Stomach (tissue), 8 donors: ENCODE measurements at regions not wholly inside any gene's neighbourhood (a gene's known extent, or its start where the extent isn't known, plus 50 kb on each side); places are given as distances from the start of the nearest gene placed in this dataset.

Experiments used
- DNase-seq, 2 donors: peaks; one replicate each; pipeline versions ENCODE4 v3.0.0 to v3.0.0-alpha.2; 2013 to 2019
- H3K27ac ChIP-seq, 5 donors: fragments of 200-600 bp in 4 of 5; sonication (generic) in 4 of 5; one replicate each; pipeline ENCODE4 v1.5.1; 2013 to 2019; ENCODE audit warnings: mild to moderate bottlenecking in 1 of 5, moderate library complexity in 1 of 5
- H3K27me3 ChIP-seq, 3 donors: fragments of 200-600 bp; sonication (generic); one replicate each; pipeline ENCODE4 v1.5.1; 2017 to 2019; ENCODE audit warnings: mixed run types in 1 of 3
- H3K36me3 ChIP-seq, 4 donors: fragments of 200-600 bp; sonication (generic); 1 replicate in 3 of 4; 2 replicates in 1 of 4; pipeline ENCODE4 v1.5.1; 2016 to 2019
- H3K4me1 ChIP-seq, 4 donors: fragments of 200-600 bp; sonication (generic); one replicate each; pipeline ENCODE4 v1.5.1; 2016 to 2019
- H3K4me3 ChIP-seq, 4 donors: fragments of 200-600 bp; sonication (generic) in 3 of 4; one replicate each; pipeline ENCODE4 v1.5.1; 2016 to 2019; ENCODE audit warnings: mild to moderate bottlenecking in 1 of 4
- H3K9me3 ChIP-seq, 4 donors: fragments of 200-600 bp; sonication (generic); one replicate each; pipeline ENCODE4 v1.5.1; 2016 to 2019
- CTCF ChIP-seq, 7 experiments: fragments of 450-650 bp in 4 of 7; fragments of 200-600 bp in 3 of 7; sonication (generic) in 3 of 7; IDR thresholded peaks; one replicate each; pipeline ENCODE4 v1.5.1; 2016 to 2019; ENCODE audit warnings: antibody characterized with exemption in 7 of 7, control low read depth in 2 of 7, mild to moderate bottlenecking in 1 of 7
- EP300 ChIP-seq: sonication (generic); formaldehyde crosslinking; IDR thresholded peaks from one replicate; pipeline ENCODE4 v1.6.1; 2017; ENCODE audit warnings: antibody characterized with exemption
- POLR2A ChIP-seq, 4 donors: fragments of 450-650 bp; IDR thresholded peaks; one replicate each; pipeline ENCODE4 v1.6.1; 2016; ENCODE audit warnings: antibody characterized with exemption in 4 of 4, control low read depth in 2 of 4, mild to moderate bottlenecking in 1 of 4, moderate library complexity in 1 of 4
- POLR2AphosphoS5 ChIP-seq, 3 donors: sonication (generic); formaldehyde crosslinking; IDR thresholded peaks; one replicate each; pipeline ENCODE4 v1.6.1; 2016; ENCODE audit warnings: antibody characterized with exemption in 3 of 3
- WGBS, 5 donors: extraction: QIAGEN DNeasy Blood & Tissue Kit in 3 of 5; methylation state at CpG; one replicate each; pipeline versions ENCODE4 v1.1.5 to v1.1.7; 2013 to 2018; 5-methylcytosine and 5-hydroxymethylcytosine counted together
- intact Hi-C: fragments of 100-400 bp; cut with DNase I; formaldehyde crosslinking; loops from one replicate; pipeline ENCODE4 v1.15.1; 2023; ENCODE audit warnings: low total_unique reads
- donor health status: healthy with polysubstance abuse.
- donor health status: Bipolar disorder and iron deficiency.
- donor health status: healthy.

- TF ChIP-seq CTCF (IDR thresholded peaks at IDR 0.05) (no peak), EP300 (no peak), POLR2AphosphoS5 (IDR thresholded peaks at IDR 0.05) (peak in 1 of 3 donors; percentile 33)
- intact Hi-C loops = no loop called here
- no peak overlapping the region for H3K4me3 ChIP-seq
- no peaks in the 10 kb centered on the region for H3K9me3 ChIP-seq
- no peaks in the 10 kb centered on the region for H3K36me3 ChIP-seq
- DNase-seq = no peak
- H3K27ac ChIP-seq = peak overlapping the region in 1 of 5 donors; percentile 45
- no peaks in the 10 kb centered on the region for H3K27me3 ChIP-seq
- WGBS, 5 donors = 54 to 71% (median 58%) methylated on average over 3 of the region's 3 CpGs
- peaks cover 0 to 10% (median 6%) of the 10 kb centered on the region in 4 donors for H3K4me1 ChIP-seq
Observed at GRCh38 chr6:40906759-40907158, 132.3 kb downstream of the UNC5CL start.

- peaks cover 0 to 24% (median 9%) of the 10 kb centered on the region in 4 donors for H3K4me1 ChIP-seq
- TF ChIP-seq EP300 = no peak
- H3K4me3 ChIP-seq = no peak overlapping the region
- intact Hi-C loops = no loop called here
- H3K27ac ChIP-seq = no peak overlapping the region
- H3K36me3 ChIP-seq = no peaks in the 10 kb centered on the region
- 64 to 75% (median 72%) methylated on average over 2 of the region's 2 CpGs for WGBS, 5 donors
- no peak for DNase-seq
- H3K27me3 ChIP-seq = no peaks in the 10 kb centered on the region
- no peaks in the 10 kb centered on the region for H3K9me3 ChIP-seq
Observed at GRCh38 chr6:40904583-40905194, 134.3 kb downstream of the UNC5CL start.

GRCh38 chr6:40903456-40903855 is 135.6 kb downstream of the UNC5CL start:
- Histone ChIP-seq H3K36me3 (no peaks in the 10 kb centered on the region), H3K9me3 (no peaks in the 10 kb centered on the region), H3K4me1 (peaks cover 0 to 29% (median 13%) of the 10 kb centered on the region in 4 donors), H3K27ac (no peak overlapping the region), H3K4me3 (no peak overlapping the region), H3K27me3 (no peaks in the 10 kb centered on the region)
- 56 to 80% (median 66%) methylated on average over 1 of the region's 1 CpG for WGBS, 5 donors
- intact Hi-C loops = no loop called here
- TF ChIP-seq POLR2AphosphoS5 (IDR thresholded peaks at IDR 0.05) (no peak), POLR2A (IDR thresholded peaks at IDR 0.05) (no peak), EP300 (no peak), CTCF (IDR thresholded peaks at IDR 0.05) (no peak)
- no peak for DNase-seq

- no peak overlapping the region for H3K4me3 ChIP-seq
- DNase-seq = no peak
- no peak for TF ChIP-seq EP300
- intact Hi-C loops = no loop called here
- 87 to 96% (median 92%) methylated on average over 1 of the region's 1 CpG for WGBS, 5 donors
- no peaks in the 10 kb centered on the region for H3K36me3 ChIP-seq
- no peaks in the 10 kb centered on the region for H3K27me3 ChIP-seq
- H3K9me3 ChIP-seq = no peaks in the 10 kb centered on the region
- H3K27ac ChIP-seq = no peak overlapping the region
- H3K4me1 ChIP-seq = peaks cover 1 to 29% (median 15%) of the 10 kb centered on the region in 4 donors
Observed at GRCh38 chr6:40901322-40902055, 137.5 kb downstream of the UNC5CL start.

- H3K4me3 ChIP-seq = no peak overlapping the region
- no peak overlapping the region for H3K27ac ChIP-seq
- no peak for TF ChIP-seq POLR2AphosphoS5 (IDR thresholded peaks at IDR 0.05)
- no peak for DNase-seq
- WGBS, 5 donors = 38 to 63% (median 43%) methylated on average over 5 of the region's 5 CpGs
- H3K27me3 ChIP-seq = no peaks in the 10 kb centered on the region
- peaks cover 3 to 36% (median 20%) of the 10 kb centered on the region in 4 donors for H3K4me1 ChIP-seq
- intact Hi-C loops = no loop called here
- H3K9me3 ChIP-seq = no peaks in the 10 kb centered on the region
- H3K36me3 ChIP-seq = no peaks in the 10 kb centered on the region
Observed at GRCh38 chr6:40900791-40901190, 138.2 kb downstream of the UNC5CL start.

- intact Hi-C loops = no loop called here
Observed at GRCh38 chr6:40899684-40900155, 139.3 kb downstream of the UNC5CL start.

More at GRCh38 chr6:40899684-40900155, 139.3 kb downstream of the UNC5CL start:
- Histone ChIP-seq H3K4me3 (no peak overlapping the region), H3K9me3 (no peaks in the 10 kb centered on the region), H3K36me3 (no peaks in the 10 kb centered on the region), H3K27me3 (no peaks in the 10 kb centered on the region), H3K27ac (peak overlapping the region in 1 of 5 donors; percentile 32), H3K4me1 (peaks cover 3 to 45% (median 23%) of the 10 kb centered on the region in 4 donors)
- TF ChIP-seq POLR2AphosphoS5 (IDR thresholded peaks at IDR 0.05) (no peak), EP300 (no peak), CTCF (IDR thresholded peaks at IDR 0.05) (no peak), POLR2A (IDR thresholded peaks at IDR 0.05) (no peak)
- peak; percentile 56 to 61 for DNase-seq
- 29 to 51% (median 34%) methylated on average over 7 of the region's 7 CpGs for WGBS, 5 donors
